A673 (cell line): ENCODE measurements at regions not wholly inside any gene's neighbourhood (a gene's known extent, or its start where the extent isn't known, plus 50 kb on each side); places are given as distances from the start of the nearest gene placed in this dataset.

Experiments used
- EZH2 ChIP-seq: fragments of 200-600 bp; sonication (generic); IDR thresholded peaks from 2 replicates; pipeline ENCODE4 v1.6.1; 2017; ENCODE audit warnings: borderline replicate concordance, low read depth, mild to moderate bottlenecking, mixed read lengths, antibody characterized with exemption, low read length; ENCODE audit not compliant: poor library complexity, severe bottlenecking
- TF ChIP-seq, protein P1 (sequence below): fragments of 300-800, 200-600 bp; sonication (generic); conservative IDR thresholded peaks from 2 replicates; pipeline ENCODE4 v1.5.1; 2017; ENCODE audit warnings: low read depth, mild to moderate bottlenecking, antibody characterized with exemption, low read length, moderate library complexity, mixed read lengths

- TF ChIP-seq, protein P1, sequence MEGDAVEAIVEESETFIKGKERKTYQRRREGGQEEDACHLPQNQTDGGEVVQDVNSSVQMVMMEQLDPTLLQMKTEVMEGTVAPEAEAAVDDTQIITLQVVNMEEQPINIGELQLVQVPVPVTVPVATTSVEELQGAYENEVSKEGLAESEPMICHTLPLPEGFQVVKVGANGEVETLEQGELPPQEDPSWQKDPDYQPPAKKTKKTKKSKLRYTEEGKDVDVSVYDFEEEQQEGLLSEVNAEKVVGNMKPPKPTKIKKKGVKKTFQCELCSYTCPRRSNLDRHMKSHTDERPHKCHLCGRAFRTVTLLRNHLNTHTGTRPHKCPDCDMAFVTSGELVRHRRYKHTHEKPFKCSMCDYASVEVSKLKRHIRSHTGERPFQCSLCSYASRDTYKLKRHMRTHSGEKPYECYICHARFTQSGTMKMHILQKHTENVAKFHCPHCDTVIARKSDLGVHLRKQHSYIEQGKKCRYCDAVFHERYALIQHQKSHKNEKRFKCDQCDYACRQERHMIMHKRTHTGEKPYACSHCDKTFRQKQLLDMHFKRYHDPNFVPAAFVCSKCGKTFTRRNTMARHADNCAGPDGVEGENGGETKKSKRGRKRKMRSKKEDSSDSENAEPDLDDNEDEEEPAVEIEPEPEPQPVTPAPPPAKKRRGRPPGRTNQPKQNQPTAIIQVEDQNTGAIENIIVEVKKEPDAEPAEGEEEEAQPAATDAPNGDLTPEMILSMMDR: no peak
- TF ChIP-seq EZH2: no peak
Measured at GRCh38 chr20:60802676-60803075, 449.4 kb upstream of the CDH4 start.
